ENCODE measurements at regions not wholly inside any gene's neighbourhood (a gene's known extent, or its start where the extent isn't known, plus 50 kb on each side); places are given as distances from the start of the nearest gene placed in this dataset.

DNA sequence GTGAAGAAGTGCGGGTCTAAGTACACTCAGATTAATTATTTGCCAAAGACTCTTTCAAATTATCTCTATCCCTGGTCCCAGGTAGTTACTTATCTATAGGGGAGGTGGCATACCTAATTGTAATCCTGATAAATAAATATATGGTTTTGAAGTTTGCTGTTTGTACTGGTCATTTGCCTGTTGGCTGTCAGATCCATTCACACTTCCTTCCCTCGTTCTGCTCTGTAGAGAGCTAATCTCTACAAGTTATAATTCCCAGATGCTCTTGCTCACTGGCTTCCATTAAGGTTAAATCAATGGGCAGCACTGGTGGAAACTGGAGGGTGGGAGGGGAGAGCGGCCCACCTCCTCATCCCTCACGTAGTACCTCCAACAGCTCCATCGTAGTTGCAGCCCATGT, 447.1 kb downstream of the TXNL1 start (continued):
- TF ChIP-seq, protein P1, sequence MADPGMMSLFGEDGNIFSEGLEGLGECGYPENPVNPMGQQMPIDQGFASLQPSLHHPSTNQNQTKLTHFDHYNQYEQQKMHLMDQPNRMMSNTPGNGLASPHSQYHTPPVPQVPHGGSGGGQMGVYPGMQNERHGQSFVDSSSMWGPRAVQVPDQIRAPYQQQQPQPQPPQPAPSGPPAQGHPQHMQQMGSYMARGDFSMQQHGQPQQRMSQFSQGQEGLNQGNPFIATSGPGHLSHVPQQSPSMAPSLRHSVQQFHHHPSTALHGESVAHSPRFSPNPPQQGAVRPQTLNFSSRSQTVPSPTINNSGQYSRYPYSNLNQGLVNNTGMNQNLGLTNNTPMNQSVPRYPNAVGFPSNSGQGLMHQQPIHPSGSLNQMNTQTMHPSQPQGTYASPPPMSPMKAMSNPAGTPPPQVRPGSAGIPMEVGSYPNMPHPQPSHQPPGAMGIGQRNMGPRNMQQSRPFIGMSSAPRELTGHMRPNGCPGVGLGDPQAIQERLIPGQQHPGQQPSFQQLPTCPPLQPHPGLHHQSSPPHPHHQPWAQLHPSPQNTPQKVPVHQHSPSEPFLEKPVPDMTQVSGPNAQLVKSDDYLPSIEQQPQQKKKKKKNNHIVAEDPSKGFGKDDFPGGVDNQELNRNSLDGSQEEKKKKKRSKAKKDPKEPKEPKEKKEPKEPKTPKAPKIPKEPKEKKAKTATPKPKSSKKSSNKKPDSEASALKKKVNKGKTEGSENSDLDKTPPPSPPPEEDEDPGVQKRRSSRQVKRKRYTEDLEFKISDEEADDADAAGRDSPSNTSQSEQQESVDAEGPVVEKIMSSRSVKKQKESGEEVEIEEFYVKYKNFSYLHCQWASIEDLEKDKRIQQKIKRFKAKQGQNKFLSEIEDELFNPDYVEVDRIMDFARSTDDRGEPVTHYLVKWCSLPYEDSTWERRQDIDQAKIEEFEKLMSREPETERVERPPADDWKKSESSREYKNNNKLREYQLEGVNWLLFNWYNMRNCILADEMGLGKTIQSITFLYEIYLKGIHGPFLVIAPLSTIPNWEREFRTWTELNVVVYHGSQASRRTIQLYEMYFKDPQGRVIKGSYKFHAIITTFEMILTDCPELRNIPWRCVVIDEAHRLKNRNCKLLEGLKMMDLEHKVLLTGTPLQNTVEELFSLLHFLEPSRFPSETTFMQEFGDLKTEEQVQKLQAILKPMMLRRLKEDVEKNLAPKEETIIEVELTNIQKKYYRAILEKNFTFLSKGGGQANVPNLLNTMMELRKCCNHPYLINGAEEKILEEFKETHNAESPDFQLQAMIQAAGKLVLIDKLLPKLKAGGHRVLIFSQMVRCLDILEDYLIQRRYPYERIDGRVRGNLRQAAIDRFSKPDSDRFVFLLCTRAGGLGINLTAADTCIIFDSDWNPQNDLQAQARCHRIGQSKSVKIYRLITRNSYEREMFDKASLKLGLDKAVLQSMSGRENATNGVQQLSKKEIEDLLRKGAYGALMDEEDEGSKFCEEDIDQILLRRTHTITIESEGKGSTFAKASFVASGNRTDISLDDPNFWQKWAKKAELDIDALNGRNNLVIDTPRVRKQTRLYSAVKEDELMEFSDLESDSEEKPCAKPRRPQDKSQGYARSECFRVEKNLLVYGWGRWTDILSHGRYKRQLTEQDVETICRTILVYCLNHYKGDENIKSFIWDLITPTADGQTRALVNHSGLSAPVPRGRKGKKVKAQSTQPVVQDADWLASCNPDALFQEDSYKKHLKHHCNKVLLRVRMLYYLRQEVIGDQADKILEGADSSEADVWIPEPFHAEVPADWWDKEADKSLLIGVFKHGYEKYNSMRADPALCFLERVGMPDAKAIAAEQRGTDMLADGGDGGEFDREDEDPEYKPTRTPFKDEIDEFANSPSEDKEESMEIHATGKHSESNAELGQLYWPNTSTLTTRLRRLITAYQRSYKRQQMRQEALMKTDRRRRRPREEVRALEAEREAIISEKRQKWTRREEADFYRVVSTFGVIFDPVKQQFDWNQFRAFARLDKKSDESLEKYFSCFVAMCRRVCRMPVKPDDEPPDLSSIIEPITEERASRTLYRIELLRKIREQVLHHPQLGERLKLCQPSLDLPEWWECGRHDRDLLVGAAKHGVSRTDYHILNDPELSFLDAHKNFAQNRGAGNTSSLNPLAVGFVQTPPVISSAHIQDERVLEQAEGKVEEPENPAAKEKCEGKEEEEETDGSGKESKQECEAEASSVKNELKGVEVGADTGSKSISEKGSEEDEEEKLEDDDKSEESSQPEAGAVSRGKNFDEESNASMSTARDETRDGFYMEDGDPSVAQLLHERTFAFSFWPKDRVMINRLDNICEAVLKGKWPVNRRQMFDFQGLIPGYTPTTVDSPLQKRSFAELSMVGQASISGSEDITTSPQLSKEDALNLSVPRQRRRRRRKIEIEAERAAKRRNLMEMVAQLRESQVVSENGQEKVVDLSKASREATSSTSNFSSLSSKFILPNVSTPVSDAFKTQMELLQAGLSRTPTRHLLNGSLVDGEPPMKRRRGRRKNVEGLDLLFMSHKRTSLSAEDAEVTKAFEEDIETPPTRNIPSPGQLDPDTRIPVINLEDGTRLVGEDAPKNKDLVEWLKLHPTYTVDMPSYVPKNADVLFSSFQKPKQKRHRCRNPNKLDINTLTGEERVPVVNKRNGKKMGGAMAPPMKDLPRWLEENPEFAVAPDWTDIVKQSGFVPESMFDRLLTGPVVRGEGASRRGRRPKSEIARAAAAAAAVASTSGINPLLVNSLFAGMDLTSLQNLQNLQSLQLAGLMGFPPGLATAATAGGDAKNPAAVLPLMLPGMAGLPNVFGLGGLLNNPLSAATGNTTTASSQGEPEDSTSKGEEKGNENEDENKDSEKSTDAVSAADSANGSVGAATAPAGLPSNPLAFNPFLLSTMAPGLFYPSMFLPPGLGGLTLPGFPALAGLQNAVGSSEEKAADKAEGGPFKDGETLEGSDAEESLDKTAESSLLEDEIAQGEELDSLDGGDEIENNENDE (IDR thresholded peaks at IDR 0.05; ENCODE audit: insufficient replicate concordance, low read length): no peak
- TF ChIP-seq CEBPB (IDR thresholded peaks at IDR 0.05; ENCODE audit: low read depth, low read length) (no peak), HDAC6 (IDR thresholded peaks at IDR 0.05; ENCODE audit: low read depth, low read length) (no peak), KDM1A (IDR thresholded peaks at IDR 0.05; ENCODE audit: borderline replicate concordance, low read length) (no peak), JUND (IDR thresholded peaks at IDR 0.05; ENCODE audit: low read length) (no peak), BCL11A (IDR thresholded peaks at IDR 0.05; ENCODE audit: low read depth in 2 of 2, low read length in 2 of 2) (no peak), RNF2 (IDR thresholded peaks at IDR 0.05; ENCODE audit: borderline replicate concordance, low read depth, low read length, missing control alignments, poor library complexity, severe bottlenecking) (no peak), PHF8 (conservative IDR thresholded peaks at IDR 0.05; ENCODE audit: low read depth, low read length) (no peak), KDM5A (IDR thresholded peaks at IDR 0.05; ENCODE audit: low read length) (no peak), SIN3A (conservative IDR thresholded peaks at IDR 0.05 in 1 of 2, IDR thresholded peaks at IDR 0.05 in 1 of 2; ENCODE audit: low read depth in 1 of 2, low read length in 2 of 2) (no peak)
- TF ChIP-seq, protein P2, sequence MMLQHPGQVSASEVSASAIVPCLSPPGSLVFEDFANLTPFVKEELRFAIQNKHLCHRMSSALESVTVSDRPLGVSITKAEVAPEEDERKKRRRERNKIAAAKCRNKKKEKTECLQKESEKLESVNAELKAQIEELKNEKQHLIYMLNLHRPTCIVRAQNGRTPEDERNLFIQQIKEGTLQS (IDR thresholded peaks at IDR 0.05; ENCODE audit: insufficient read depth, low read depth, low read length): no peak

Data from H1 (cell line).